ENCODE measurements at regions not wholly inside any gene's neighbourhood (a gene's known extent, or its start where the extent isn't known, plus 50 kb on each side); places are given as distances from the start of the nearest gene placed in this dataset.

- DNase-seq, result no peak
- no peaks in the 10 kb centered on the region for H3K9me3 ChIP-seq (replicated peaks in 1 of 3)
- no peak for TF ChIP-seq CTCF (IDR thresholded peaks at IDR 0.05)
- no peak for TF ChIP-seq POLR2A (IDR thresholded peaks at IDR 0.05)
- 68 to 80% (median 72%) methylated on average over 4 of the region's 4 CpGs for WGBS, 4 donors
- intact Hi-C loops (cut with DNase I), result no loop called here
- H3K27ac ChIP-seq, result no peak overlapping the region
- H3K4me3 ChIP-seq, result no peak overlapping the region
- no peaks in the 10 kb centered on the region for H3K4me1 ChIP-seq (replicated peaks in 1 of 2)
- no peaks in the 10 kb centered on the region for H3K36me3 ChIP-seq (replicated peaks in 1 of 2)
- no peaks in the 10 kb centered on the region for H3K27me3 ChIP-seq
These were observed 239.6 kb upstream of the ASCC3 start for GRCh38 chr6:101120747-101121146.

- Histone ChIP-seq H3K27ac (no peak overlapping the region), H3K36me3 (replicated peaks in 1 of 2) (no peaks in the 10 kb centered on the region), H3K4me3 (no peak overlapping the region), H3K9me3 (replicated peaks in 1 of 3) (no peaks in the 10 kb centered on the region), H3K27me3 (no peaks in the 10 kb centered on the region), H3K4me1 (replicated peaks in 1 of 2) (no peaks in the 10 kb centered on the region)
- intact Hi-C loops (cut with DNase I), result no loop called here
- 60 to 67% (median 63%) methylated on average over 3 of the region's 3 CpGs for WGBS, 4 donors
- no peak for TF ChIP-seq POLR2A (IDR thresholded peaks at IDR 0.05)
- no peak for TF ChIP-seq CTCF (IDR thresholded peaks at IDR 0.05)
- DNase-seq, result no peak
These were observed 244.3 kb upstream of the ASCC3 start for GRCh38 chr6:101125380-101125971.

GRCh38 chr6:101126501-101126900 lies 245.4 kb upstream of the ASCC3 start:
- H3K9me3 ChIP-seq (replicated peaks in 1 of 3), result no peaks in the 10 kb centered on the region
- TF ChIP-seq POLR2A (IDR thresholded peaks at IDR 0.05) (no peak), CTCF (IDR thresholded peaks at IDR 0.05) (no peak)

GRCh38 chr6:101129851-101130250 lies 248.7 kb upstream of the ASCC3 start:
- no peak for DNase-seq
- no peak for TF ChIP-seq CTCF (IDR thresholded peaks at IDR 0.05)
- TF ChIP-seq POLR2A (IDR thresholded peaks at IDR 0.05), result no peak
- intact Hi-C loops (cut with DNase I), result no loop called here
- Histone ChIP-seq H3K9me3 (replicated peaks in 1 of 3) (no peaks in the 10 kb centered on the region), H3K4me3 (no peak overlapping the region), H3K4me1 (replicated peaks in 1 of 2) (no peaks in the 10 kb centered on the region), H3K27me3 (no peaks in the 10 kb centered on the region), H3K27ac (no peak overlapping the region), H3K36me3 (replicated peaks in 1 of 2) (no peaks in the 10 kb centered on the region)
- 74 to 88% (median 78%) methylated on average over 1 of the region's 1 CpG for WGBS, 4 donors

More at GRCh38 chr6:101126501-101126900, 245.4 kb upstream of the ASCC3 start:
- H3K4me3 ChIP-seq, result no peak overlapping the region
- intact Hi-C loops (cut with DNase I), result no loop called here
- no peak for DNase-seq
- WGBS, 4 donors, result 63 to 85% (median 75%) methylated on average over 3 of the region's 3 CpGs
- no peaks in the 10 kb centered on the region for H3K27me3 ChIP-seq
- no peak overlapping the region for H3K27ac ChIP-seq
- H3K36me3 ChIP-seq (replicated peaks in 1 of 2), result no peaks in the 10 kb centered on the region
- H3K4me1 ChIP-seq (replicated peaks in 1 of 2), result no peaks in the 10 kb centered on the region

All from adrenal gland (tissue), 9 donors.